NT2/D1 (cell line): ENCODE measurements at regions not wholly inside any gene's neighbourhood (a gene's known extent, or its start where the extent isn't known, plus 50 kb on each side); places are given as distances from the start of the nearest gene placed in this dataset.

Source experiments
- YY1 ChIP-seq: IDR thresholded peaks from 2 replicates; pipeline ENCODE4 v1.6.1; 2011; ENCODE audit not compliant: insufficient read length, insufficient read depth
- ZNF274 ChIP-seq: IDR thresholded peaks from 2 replicates; pipeline ENCODE4 v1.6.1; 2011; ENCODE audit warnings: mild to moderate bottlenecking, low read depth, low read length

GRCh38 chr20:40925829-40926510 is 102.7 kb upstream of the TOP1 start:
- no peak for TF ChIP-seq ZNF274
- TF ChIP-seq YY1 = no peak
